ENCODE measurements at regions not wholly inside any gene's neighbourhood (a gene's known extent, or its start where the extent isn't known, plus 50 kb on each side); places are given as distances from the start of the nearest gene placed in this dataset.
A peak's percentile ranks its signal among the peaks of the same experiment; 100 is the strongest.

GRCh38 chr6:105669232-105669631 lies 266.4 kb upstream of the PREP start:
- ATAC-seq, result no peak
- H3K4me1 ChIP-seq (ENCODE audit: control insufficient read depth, insufficient read depth, low read length), result no peaks in the 10 kb centered on the region
- no peak for DNase-seq
- H3K27me3 ChIP-seq (ENCODE audit: control insufficient read depth, insufficient read depth, low read length), result no peaks in the 10 kb centered on the region
- no peak for TF ChIP-seq CTCF (IDR thresholded peaks at IDR 0.05)
- H3K9me3 ChIP-seq (ENCODE audit: control insufficient read depth, insufficient read depth, low read length), result no peaks in the 10 kb centered on the region
- no peaks in the 10 kb centered on the region for H3K36me3 ChIP-seq (ENCODE audit: control insufficient read depth, insufficient read depth, low read length)
- WGBS (ENCODE audit: insufficient coverage), result 97% methylated on average over 5 of the region's 5 CpGs
- Mint-ChIP-seq H3K27me3 (ENCODE audit: low read depth in 2 of 2) (peaks cover 3 to 10% of the 10 kb centered on the region in 2 donors), H3K4me1 (no peaks in the 10 kb centered on the region), H3K4me3 (no peak overlapping the region), H3K36me3 (no peaks in the 10 kb centered on the region), H3K27ac (no peak overlapping the region), H3K9me3 (no peaks in the 10 kb centered on the region)
- no peak overlapping the region for H3K27ac ChIP-seq (ENCODE audit: low read length)
- intact Hi-C loops (cut with micrococcal nuclease), result no loop called here
- H3K4me3 ChIP-seq (ENCODE audit: low read length), result no peak overlapping the region

GRCh38 chr6:105667056-105667455 lies 264.2 kb upstream of the PREP start:
- Histone ChIP-seq H3K4me3 (ENCODE audit: low read length) (no peak overlapping the region), H3K9me3 (ENCODE audit: control insufficient read depth, insufficient read depth, low read length) (no peaks in the 10 kb centered on the region), H3K4me1 (ENCODE audit: control insufficient read depth, insufficient read depth, low read length) (no peaks in the 10 kb centered on the region), H3K27ac (ENCODE audit: low read length) (no peak overlapping the region), H3K36me3 (ENCODE audit: control insufficient read depth, insufficient read depth, low read length) (no peaks in the 10 kb centered on the region), H3K27me3 (ENCODE audit: control insufficient read depth, insufficient read depth, low read length) (no peaks in the 10 kb centered on the region)
- 95% methylated on average over 12 of the region's 12 CpGs for WGBS (ENCODE audit: insufficient coverage)
- H3K27ac Mint-ChIP-seq, result no peak overlapping the region
- H3K36me3 Mint-ChIP-seq, result no peaks in the 10 kb centered on the region
- H3K4me1 Mint-ChIP-seq, result no peaks in the 10 kb centered on the region
- intact Hi-C loops (cut with micrococcal nuclease), result no loop called here
- no peak for ATAC-seq
- H3K27me3 Mint-ChIP-seq (ENCODE audit: low read depth in 2 of 2), result peaks cover 6 to 10% of the 10 kb centered on the region in 2 donors
- no peak for DNase-seq
- TF ChIP-seq CTCF (IDR thresholded peaks at IDR 0.05), result no peak
- no peak overlapping the region for H3K4me3 Mint-ChIP-seq
- H3K9me3 Mint-ChIP-seq, result no peaks in the 10 kb centered on the region

- intact Hi-C loops (cut with micrococcal nuclease), result no loop called here
- H3K27ac Mint-ChIP-seq, result no peak overlapping the region
- Histone ChIP-seq H3K27ac (ENCODE audit: low read length) (no peak overlapping the region), H3K4me1 (ENCODE audit: control insufficient read depth, insufficient read depth, low read length) (no peaks in the 10 kb centered on the region), H3K36me3 (ENCODE audit: control insufficient read depth, insufficient read depth, low read length) (no peaks in the 10 kb centered on the region), H3K4me3 (ENCODE audit: low read length) (no peak overlapping the region), H3K9me3 (ENCODE audit: control insufficient read depth, insufficient read depth, low read length) (no peaks in the 10 kb centered on the region), H3K27me3 (ENCODE audit: control insufficient read depth, insufficient read depth, low read length) (no peaks in the 10 kb centered on the region)
- no peak for TF ChIP-seq CTCF (IDR thresholded peaks at IDR 0.05)
- 73% methylated on average over 2 of the region's 2 CpGs for WGBS (ENCODE audit: insufficient coverage)
- peaks cover 0 to 6% of the 10 kb centered on the region in 2 donors for H3K27me3 Mint-ChIP-seq (ENCODE audit: low read depth in 2 of 2)
- H3K4me3 Mint-ChIP-seq, result no peak overlapping the region
- H3K9me3 Mint-ChIP-seq, result peaks cover 0 to 1% of the 10 kb centered on the region in 2 donors
- no peaks in the 10 kb centered on the region for H3K4me1 Mint-ChIP-seq
- no peak for DNase-seq
- no peak for ATAC-seq
- no peaks in the 10 kb centered on the region for H3K36me3 Mint-ChIP-seq
Observed at GRCh38 chr6:105664931-105665330, 262.0 kb upstream of the PREP start.

- no peak overlapping the region for H3K4me3 Mint-ChIP-seq
- no peak overlapping the region for H3K4me3 ChIP-seq (ENCODE audit: low read length)
- ATAC-seq, result peak in 2 of 3 donors; percentile 30 to 32
- TF ChIP-seq CTCF (IDR thresholded peaks at IDR 0.05), result no peak
- H3K27me3 Mint-ChIP-seq (ENCODE audit: low read depth in 2 of 2), result no peaks in the 10 kb centered on the region
- H3K4me1 ChIP-seq (ENCODE audit: control insufficient read depth, insufficient read depth, low read length), result peaks cover 23% of the 10 kb centered on the region
- no peaks in the 10 kb centered on the region for H3K36me3 ChIP-seq (ENCODE audit: control insufficient read depth, insufficient read depth, low read length)
- H3K9me3 ChIP-seq (ENCODE audit: control insufficient read depth, insufficient read depth, low read length), result no peaks in the 10 kb centered on the region
- peak overlapping the region in 1 of 2 donors; percentile 27 for H3K27ac Mint-ChIP-seq
- peaks cover 36 to 50% of the 10 kb centered on the region in 2 donors for H3K4me1 Mint-ChIP-seq
- DNase-seq, result no peak
- H3K36me3 Mint-ChIP-seq, result no peaks in the 10 kb centered on the region
- H3K27ac ChIP-seq (ENCODE audit: low read length), result no peak overlapping the region
- intact Hi-C loops (cut with micrococcal nuclease), result no loop called here
- no peaks in the 10 kb centered on the region for H3K9me3 Mint-ChIP-seq
- no peaks in the 10 kb centered on the region for H3K27me3 ChIP-seq (ENCODE audit: control insufficient read depth, insufficient read depth, low read length)
- 17% methylated on average over 2 of the region's 2 CpGs for WGBS (ENCODE audit: insufficient coverage)
Observed at GRCh38 chr6:105651969-105652368, 249.1 kb upstream of the PREP start.

All from natural killer cell (primary cell).